GM13976 (cell line): ENCODE measurements at regions not wholly inside any gene's neighbourhood (a gene's known extent, or its start where the extent isn't known, plus 50 kb on each side); places are given as distances from the start of the nearest gene placed in this dataset.

Experiments used
- DNase-seq: peaks from one replicate; pipeline ENCODE4 v3.0.0; 2012; ENCODE audit warnings: low spot score
- in situ Hi-C: fragments of 300-500 bp; cut with MboI; formaldehyde crosslinking; loops from one replicate; pipeline ENCODE4 v1.12.0; 2022; ENCODE audit warnings: low sequenced_read_pairs, mixed read lengths, inconsistent platforms; ENCODE audit not compliant: unreplicated experiment
- TF ChIP-seq, protein P1 (sequence below): IDR thresholded peaks from 2 replicates; pipeline ENCODE4 v1.5.1; 2012; ENCODE audit warnings: borderline replicate concordance, mild to moderate bottlenecking; ENCODE audit not compliant: insufficient read depth; ENCODE audit errors: extremely low read depth, missing control alignments, control extremely low read depth

DNA sequence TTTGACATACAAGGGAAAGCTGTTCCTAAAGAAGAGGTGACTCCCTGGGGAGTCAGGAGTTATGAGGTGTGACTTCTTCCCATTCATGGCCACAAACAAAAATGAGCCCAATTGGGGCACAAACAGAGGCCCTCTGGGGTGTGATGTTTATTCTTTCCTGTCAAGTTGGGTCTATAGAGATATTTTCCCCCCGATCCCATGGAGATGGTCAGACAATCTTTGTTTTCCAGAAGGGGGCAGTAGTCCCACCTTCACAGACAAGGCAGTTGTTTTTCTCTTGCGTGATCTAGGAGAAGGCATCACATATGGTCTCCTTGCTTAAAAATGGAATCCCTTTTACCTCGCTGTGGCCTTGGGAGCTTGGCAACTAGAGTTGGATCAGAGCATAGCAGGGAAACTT, 110.3 kb downstream of the MFSD1 start:
- TF ChIP-seq, protein P1, sequence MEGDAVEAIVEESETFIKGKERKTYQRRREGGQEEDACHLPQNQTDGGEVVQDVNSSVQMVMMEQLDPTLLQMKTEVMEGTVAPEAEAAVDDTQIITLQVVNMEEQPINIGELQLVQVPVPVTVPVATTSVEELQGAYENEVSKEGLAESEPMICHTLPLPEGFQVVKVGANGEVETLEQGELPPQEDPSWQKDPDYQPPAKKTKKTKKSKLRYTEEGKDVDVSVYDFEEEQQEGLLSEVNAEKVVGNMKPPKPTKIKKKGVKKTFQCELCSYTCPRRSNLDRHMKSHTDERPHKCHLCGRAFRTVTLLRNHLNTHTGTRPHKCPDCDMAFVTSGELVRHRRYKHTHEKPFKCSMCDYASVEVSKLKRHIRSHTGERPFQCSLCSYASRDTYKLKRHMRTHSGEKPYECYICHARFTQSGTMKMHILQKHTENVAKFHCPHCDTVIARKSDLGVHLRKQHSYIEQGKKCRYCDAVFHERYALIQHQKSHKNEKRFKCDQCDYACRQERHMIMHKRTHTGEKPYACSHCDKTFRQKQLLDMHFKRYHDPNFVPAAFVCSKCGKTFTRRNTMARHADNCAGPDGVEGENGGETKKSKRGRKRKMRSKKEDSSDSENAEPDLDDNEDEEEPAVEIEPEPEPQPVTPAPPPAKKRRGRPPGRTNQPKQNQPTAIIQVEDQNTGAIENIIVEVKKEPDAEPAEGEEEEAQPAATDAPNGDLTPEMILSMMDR: no peak
- in situ Hi-C loops: loop anchor here (10.0 kb wide), 1 partner anchor 343 kb away; no protein-coding TSS in a partner anchor
- DNase-seq: no peak

DNA sequence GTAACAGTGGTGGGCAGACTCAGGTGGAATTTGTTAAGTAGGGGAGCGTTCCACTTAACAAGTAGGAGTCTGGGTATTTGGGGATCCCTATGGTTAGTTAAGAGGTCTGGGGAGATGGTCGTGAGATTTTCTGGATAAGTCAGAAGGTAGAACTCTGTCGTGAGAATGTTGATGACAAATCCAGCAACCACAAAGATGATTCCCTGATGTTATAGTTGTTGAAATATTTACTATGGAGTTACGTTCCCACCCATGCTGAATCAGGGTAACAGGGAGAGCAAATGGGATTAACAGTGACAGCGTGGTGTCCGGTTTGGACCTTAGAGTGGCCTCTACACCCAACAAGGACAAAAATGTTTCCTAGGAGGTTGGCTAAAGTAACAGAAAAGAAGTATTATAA, 110.8 kb downstream of the MFSD1 start:
- no peak for DNase-seq
- in situ Hi-C loops: loop anchor here (10.0 kb wide), 1 partner anchor 342 kb away; no protein-coding TSS in a partner anchor
- TF ChIP-seq, protein P1: no peak

DNA sequence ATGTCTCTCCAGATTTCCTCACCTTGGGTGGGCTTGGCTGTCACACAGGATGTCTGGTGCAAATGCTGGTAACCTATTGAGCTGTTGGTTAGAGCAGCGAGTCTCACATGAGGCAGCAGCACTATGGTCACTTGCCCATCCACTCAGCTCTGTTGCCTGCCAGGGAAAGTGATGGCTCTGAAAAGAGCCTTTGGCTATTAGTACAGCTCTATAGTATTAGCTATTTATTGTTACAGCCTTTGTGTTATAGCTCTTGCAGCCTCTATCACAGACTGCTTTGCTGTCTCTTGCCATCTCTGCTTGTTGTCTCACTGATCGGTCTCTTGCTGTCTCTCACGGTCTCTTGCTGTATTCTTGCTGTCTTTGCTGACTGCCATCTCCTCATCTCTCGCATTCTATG, 114.3 kb downstream of the MFSD1 start:
- no peak for DNase-seq
- TF ChIP-seq, protein P1: no peak
- in situ Hi-C loops: loop anchor here (10.0 kb wide), 1 partner anchor 339 kb away; no protein-coding TSS in a partner anchor

DNA sequence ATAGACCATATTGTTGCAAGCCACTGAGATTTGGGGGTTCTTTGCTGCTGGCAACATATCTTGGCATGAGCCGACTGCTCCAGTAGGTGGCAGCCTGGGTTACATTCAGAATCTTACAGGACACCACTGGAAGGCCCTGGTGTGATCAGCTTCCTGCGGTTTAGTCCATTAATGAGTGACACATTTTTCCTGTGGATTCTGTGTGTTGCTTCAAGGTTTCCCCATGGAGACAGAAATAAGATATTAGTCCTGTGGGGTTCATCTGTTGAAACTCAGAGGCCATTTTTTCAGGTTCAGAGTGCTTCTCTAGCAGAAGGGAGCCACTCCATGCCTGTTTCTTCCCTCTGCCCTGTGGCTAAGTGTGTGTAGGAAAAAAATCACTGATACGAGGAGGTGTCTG, 116.2 kb downstream of the MFSD1 start:
- in situ Hi-C loops: loop anchor here (10.0 kb wide), 1 partner anchor 337 kb away; no protein-coding TSS in a partner anchor
- DNase-seq: peak; percentile 24

DNA sequence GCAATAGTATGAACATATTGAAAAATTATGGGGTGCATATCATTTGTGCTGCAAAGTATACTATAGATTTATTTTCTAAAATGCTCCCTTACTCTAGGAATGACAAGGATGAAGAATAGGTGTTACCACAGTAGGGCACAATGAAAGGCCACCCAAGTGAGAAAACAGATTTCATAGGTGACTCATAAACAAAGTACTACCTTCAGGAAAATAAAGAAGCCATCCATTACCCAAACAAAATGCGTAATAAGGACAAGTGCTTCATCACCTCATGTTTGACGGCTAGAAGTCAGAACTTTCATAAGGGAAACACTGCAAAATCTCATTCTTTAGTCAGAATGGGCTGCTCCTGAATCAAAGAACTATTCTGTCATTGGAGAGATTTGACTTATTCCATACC, 116.6 kb downstream of the MFSD1 start:
- in situ Hi-C loops: loop anchor here (10.0 kb wide), 1 partner anchor 336 kb away; no protein-coding TSS in a partner anchor
- no peak for DNase-seq

More for the DNA sequence above, 116.2 kb downstream of the MFSD1 start:
- TF ChIP-seq, protein P1: peak; percentile 61

DNA sequence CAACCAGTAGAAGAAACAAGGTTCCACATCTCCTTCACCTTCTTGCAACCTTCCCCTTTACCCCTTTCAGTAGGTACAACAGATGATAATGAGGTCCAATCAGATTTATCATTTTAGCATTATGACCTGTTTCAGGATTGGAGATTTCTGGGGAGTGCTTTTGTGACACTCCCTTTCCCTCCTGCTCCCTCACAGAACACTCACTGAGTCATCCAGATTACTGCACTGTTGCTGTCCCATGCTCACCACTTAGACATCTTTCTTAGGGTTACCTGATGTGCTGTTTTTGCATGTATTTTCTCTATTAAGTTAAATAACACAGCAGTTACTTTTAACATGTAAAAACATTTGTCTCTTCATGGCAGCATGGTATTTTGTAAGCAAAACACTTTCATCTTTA, 118.5 kb downstream of the MFSD1 start:
- in situ Hi-C loops: no loop called here
- TF ChIP-seq, protein P1: no peak
- DNase-seq: no peak

More for the DNA sequence above, 116.6 kb downstream of the MFSD1 start:
- TF ChIP-seq, protein P1: no peak

DNA sequence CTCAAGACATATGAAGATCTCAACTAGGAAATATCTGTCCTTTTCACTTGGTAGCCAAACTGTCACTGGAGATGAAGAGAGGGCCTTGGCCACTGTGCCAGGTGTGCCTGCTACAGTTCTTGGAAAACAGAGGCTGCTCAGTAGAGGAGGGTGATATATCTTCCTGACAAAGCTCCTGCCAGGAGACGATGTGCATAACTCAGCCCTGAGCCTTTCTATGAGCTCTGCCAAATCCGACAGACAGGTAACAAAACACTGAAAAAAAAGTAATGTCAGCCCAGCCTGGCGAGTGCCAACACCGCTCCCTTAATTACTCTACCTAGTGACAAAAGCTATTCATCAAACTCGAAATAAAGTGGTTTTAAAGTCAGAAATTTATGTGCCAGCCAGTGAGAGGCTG, 123.2 kb downstream of the MFSD1 start:
- no peak for DNase-seq
- TF ChIP-seq, protein P1: no peak
- in situ Hi-C loops: no loop called here
